Embryonic facial prominence (tissue), 1 donor: ENCODE measurements at regions not wholly inside any gene's neighbourhood (a gene's known extent, or its start where the extent isn't known, plus 50 kb on each side); places are given as distances from the start of the nearest gene placed in this dataset.

Experiments
- DNase-seq: peaks from one replicate; pipeline ENCODE4 v3.0.0-alpha.2; 2016; ENCODE audit errors: extremely low spot score

- no peak for DNase-seq
Measured at GRCh38 chr16:62700426-62701294, 664.4 kb upstream of the CDH8 start.

GRCh38 chr16:62692685-62693084 is 656.4 kb upstream of the CDH8 start:
- no peak for DNase-seq

- no peak for DNase-seq
Measured at GRCh38 chr16:62681819-62682218, 645.6 kb upstream of the CDH8 start.

GRCh38 chr16:62678796-62679195 is 642.6 kb upstream of the CDH8 start:
- DNase-seq, result no peak

DNA sequence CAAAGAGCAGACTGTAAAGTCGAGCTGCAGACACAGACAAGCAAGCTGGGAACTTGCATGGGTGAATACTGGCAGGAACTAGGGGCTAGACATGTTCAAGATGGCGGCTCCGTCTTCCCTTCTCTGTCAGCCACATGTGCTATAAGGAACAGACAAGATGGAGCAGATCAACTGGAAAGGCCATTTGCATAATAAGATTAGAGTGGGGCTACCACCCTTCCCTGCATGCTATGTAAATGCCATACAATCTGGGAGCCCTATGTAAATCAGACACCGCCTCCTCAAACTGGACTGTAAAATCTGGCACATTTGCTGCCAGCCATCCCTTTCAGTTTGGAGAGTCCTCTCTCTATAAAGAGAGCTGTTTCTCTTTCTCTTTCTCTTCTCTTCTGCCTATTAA is 640.1 kb upstream of the CDH8 start:
- no peak for DNase-seq

GRCh38 chr16:62665269-62665668 is 629.0 kb upstream of the CDH8 start:
- no peak for DNase-seq

DNA sequence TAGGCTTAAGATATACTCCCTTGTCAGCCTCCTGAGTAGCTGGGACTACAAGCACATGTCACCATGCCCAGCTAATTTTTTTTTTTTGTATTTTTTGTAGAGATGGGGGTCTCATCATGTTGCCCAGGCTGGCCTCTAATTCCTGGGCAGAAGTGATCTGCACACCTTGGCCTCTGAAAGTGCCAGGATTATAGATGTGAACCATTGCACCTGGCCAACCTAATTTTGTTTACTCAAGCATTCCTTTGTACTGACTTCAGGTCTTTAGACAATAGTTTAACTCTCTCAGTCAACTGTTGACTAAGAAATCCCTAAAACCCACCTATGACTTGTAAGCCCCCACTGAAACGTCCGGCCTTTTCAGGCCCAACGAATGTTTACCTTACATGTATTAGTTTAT is 628.3 kb upstream of the CDH8 start:
- DNase-seq, result no peak

GRCh38 chr16:62661435-62661834 is 625.2 kb upstream of the CDH8 start:
- no peak for DNase-seq

- no peak for DNase-seq
Measured at GRCh38 chr16:62657116-62657515, 620.9 kb upstream of the CDH8 start.

GRCh38 chr16:62652441-62653120 is 616.3 kb upstream of the CDH8 start:
- no peak for DNase-seq

GRCh38 chr16:62648256-62648655 is 612.0 kb upstream of the CDH8 start:
- no peak for DNase-seq

DNA sequence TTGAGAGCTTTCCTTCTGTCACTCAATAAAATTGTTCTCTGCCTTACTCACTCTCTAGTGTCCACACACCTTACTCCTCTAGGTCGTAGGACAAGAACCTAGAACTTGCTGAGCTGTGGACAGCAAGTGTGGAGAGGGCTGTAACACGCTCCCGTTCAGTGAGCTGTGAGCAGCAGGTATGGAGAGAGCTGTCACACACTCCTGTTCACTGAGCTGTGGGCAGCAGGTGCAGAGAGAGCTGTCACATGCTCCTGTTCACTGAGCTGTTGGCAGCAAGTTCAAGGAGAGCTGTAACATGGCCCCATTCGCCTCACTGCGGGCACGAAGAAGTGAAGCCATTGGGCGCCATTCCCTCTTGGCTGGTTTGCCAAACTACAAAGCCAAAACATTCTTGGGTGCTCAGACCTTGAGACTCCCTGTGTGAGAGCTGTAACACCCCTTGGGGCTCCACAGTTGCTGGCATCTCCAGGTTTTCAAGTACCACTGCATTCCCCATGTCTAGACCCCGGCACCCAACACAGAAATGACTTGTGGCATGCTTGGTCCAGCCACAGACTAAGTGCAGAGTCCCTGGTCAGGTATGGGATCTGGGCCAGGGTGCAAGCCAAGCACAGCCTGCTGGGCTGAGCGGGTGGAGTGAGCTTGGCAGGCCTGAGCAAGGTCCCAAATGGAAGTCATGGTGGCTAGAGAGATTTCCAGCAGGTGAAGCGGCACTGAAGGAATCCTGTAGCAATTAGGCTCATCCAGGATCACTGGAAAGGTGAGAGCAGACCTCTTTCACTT is 608.0 kb upstream of the CDH8 start:
- no peak for DNase-seq

- no peak for DNase-seq
Measured at GRCh38 chr16:62642677-62643076, 606.4 kb upstream of the CDH8 start.

- DNase-seq, result no peak
Measured at GRCh38 chr16:62639890-62640289, 603.7 kb upstream of the CDH8 start.

GRCh38 chr16:62638964-62639870 is 603.0 kb upstream of the CDH8 start:
- DNase-seq, result no peak

GRCh38 chr16:62638324-62638911 is 602.2 kb upstream of the CDH8 start:
- no peak for DNase-seq

GRCh38 chr16:62625326-62625725 is 589.1 kb upstream of the CDH8 start:
- no peak for DNase-seq

- DNase-seq, result no peak
Measured at GRCh38 chr16:62620275-62620674, 584.0 kb upstream of the CDH8 start.

DNA sequence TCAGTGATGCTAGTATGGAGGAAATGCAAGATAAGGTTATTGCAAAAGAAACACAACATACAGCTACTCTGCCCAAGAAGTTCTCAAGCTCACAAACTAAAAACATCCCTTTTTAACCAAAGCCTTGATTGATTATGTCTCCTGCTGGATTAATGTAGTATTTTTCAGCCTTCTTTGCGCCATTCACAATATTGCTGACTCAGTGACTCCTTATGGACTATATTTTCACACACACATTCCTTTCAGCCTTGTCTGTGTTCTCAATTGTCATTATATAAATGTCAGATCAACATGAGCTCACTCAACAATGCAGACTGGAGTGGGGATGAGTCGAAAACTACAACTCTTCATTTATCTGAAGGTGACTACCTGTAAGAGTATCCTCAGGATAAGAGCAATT is 579.3 kb upstream of the CDH8 start:
- DNase-seq, result no peak

GRCh38 chr16:62610291-62610690 is 574.1 kb upstream of the CDH8 start:
- no peak for DNase-seq

DNA sequence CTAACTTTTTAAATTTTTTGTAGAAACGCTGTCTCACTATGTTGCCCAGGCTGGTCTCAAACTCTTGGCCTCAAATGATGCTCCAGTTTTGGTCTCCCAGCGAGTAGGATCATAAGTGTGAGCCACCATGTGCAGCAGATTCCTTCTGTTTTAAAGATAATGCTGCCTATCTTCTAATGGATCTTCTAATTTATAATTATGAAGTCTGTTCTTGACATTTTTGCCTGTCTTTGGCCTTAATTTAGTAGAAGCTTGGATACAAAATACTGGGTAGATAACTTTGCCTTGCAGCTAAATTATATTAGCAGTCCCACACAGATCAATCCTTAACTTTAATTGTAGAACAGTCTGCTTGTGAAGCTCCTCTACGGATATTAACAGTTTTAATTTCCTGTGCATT is 566.6 kb upstream of the CDH8 start:
- DNase-seq, result no peak
